ENCODE measurements at regions not wholly inside any gene's neighbourhood (a gene's known extent, or its start where the extent isn't known, plus 50 kb on each side); places are given as distances from the start of the nearest gene placed in this dataset.

GRCh38 chr2:51469102-51469501 is 437.2 kb upstream of the NRXN1 start:
- in situ Hi-C loops (cut with HindIII; ENCODE audit: low sequenced_read_pairs): no loop called here
- DNase-seq (ENCODE audit: low read depth, low spot score): no peak
- no peak for TF ChIP-seq CTCF (IDR thresholded peaks at IDR 0.05; ENCODE audit: low read depth, low read length)
- H3K4me3 ChIP-seq (ENCODE audit: low read depth, low read length): no peak overlapping the region

DNA sequence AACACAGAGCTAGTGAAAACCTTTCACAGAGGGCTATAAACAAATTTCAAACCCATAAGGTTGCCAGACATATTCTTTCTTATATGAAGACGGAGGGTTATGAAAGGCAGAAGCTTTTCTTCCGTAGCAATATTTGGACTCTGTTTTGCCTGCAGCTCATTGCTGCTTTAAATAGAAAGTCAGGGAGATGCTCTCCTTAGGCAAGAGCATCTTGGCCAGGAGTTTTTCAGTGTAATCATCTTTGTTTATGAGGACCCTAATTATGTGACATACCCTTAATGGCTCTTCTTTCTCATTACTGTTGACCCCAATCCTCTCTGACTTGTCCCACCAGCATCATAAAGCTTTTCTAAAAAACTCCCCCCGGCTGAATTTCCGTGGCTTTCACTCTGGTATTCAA is 433.4 kb upstream of the NRXN1 start:
- TF ChIP-seq CTCF (IDR thresholded peaks at IDR 0.05; ENCODE audit: low read depth, low read length): no peak
- in situ Hi-C loops (cut with HindIII; ENCODE audit: low sequenced_read_pairs): no loop called here
- no peak for DNase-seq (ENCODE audit: low read depth, low spot score)
- no peak overlapping the region for H3K4me3 ChIP-seq (ENCODE audit: low read depth, low read length)

GRCh38 chr2:51454177-51454576 is 422.2 kb upstream of the NRXN1 start:
- in situ Hi-C loops (cut with HindIII; ENCODE audit: low sequenced_read_pairs): no loop called here
- no peak overlapping the region for H3K4me3 ChIP-seq (ENCODE audit: low read depth, low read length)
- no peak for DNase-seq (ENCODE audit: low read depth, low spot score)
- TF ChIP-seq CTCF (IDR thresholded peaks at IDR 0.05; ENCODE audit: low read depth, low read length): no peak

- no peak overlapping the region for H3K4me3 ChIP-seq (ENCODE audit: low read depth, low read length)
- DNase-seq (ENCODE audit: low read depth, low spot score): no peak
- TF ChIP-seq CTCF (IDR thresholded peaks at IDR 0.05; ENCODE audit: low read depth, low read length): no peak
- in situ Hi-C loops (cut with HindIII; ENCODE audit: low sequenced_read_pairs): no loop called here
Measured at GRCh38 chr2:51448911-51449310, 417.0 kb upstream of the NRXN1 start.

DNA sequence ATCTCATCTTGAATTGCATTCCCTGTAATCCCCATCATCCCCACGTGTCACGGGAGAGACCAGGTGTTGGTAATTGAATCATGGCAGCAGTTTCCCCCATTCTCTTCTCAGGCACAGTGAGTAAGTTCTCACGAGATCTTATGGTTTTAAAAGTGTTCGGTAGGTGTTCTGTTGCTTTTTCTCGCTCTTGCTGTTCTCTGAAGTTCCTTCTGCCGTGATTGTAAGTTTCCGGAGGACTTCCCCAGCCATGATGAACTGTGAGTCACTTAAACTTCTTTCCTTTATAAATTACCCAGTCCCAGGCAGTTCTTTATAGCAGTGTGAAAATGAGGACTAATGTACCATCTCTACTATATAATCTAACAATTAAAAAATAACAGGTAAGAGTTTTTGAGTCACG is 409.9 kb upstream of the NRXN1 start:
- in situ Hi-C loops (cut with HindIII; ENCODE audit: low sequenced_read_pairs): no loop called here
- TF ChIP-seq CTCF (IDR thresholded peaks at IDR 0.05; ENCODE audit: low read depth, low read length): no peak
- no peak overlapping the region for H3K4me3 ChIP-seq (ENCODE audit: low read depth, low read length)
- DNase-seq (ENCODE audit: low read depth, low spot score): no peak

- DNase-seq (ENCODE audit: low read depth, low spot score): no peak
- in situ Hi-C loops (cut with HindIII; ENCODE audit: low sequenced_read_pairs): no loop called here
- TF ChIP-seq CTCF (IDR thresholded peaks at IDR 0.05; ENCODE audit: low read depth, low read length): no peak
- no peak overlapping the region for H3K4me3 ChIP-seq (ENCODE audit: low read depth, low read length)
Measured at GRCh38 chr2:51424418-51424817, 392.5 kb upstream of the NRXN1 start.

- no peak overlapping the region for H3K4me3 ChIP-seq (ENCODE audit: low read depth, low read length)
- in situ Hi-C loops (cut with HindIII; ENCODE audit: low sequenced_read_pairs): no loop called here
- DNase-seq (ENCODE audit: low read depth, low spot score): no peak
- TF ChIP-seq CTCF (IDR thresholded peaks at IDR 0.05; ENCODE audit: low read depth, low read length): no peak
Measured at GRCh38 chr2:51420511-51420910, 388.6 kb upstream of the NRXN1 start.
